ENCODE measurements at regions not wholly inside any gene's neighbourhood (a gene's known extent, or its start where the extent isn't known, plus 50 kb on each side); places are given as distances from the start of the nearest gene placed in this dataset.

GRCh38 chr7:130887957-130888371 lies 154.0 kb upstream of the KLF14 start:
- TF ChIP-seq CTCF (optimal IDR thresholded peaks at IDR 0.05 in 1 of 3, IDR thresholded peaks at IDR 0.05 in 1 of 3, conservative IDR thresholded peaks at IDR 0.05 in 1 of 3; ENCODE audit: extremely low read depth in 1 of 3, insufficient read depth in 2 of 3, low read length in 3 of 3) = no peak
- no peak for TF ChIP-seq EZH2 (IDR thresholded peaks at IDR 0.05; ENCODE audit: low read length)

Measured in keratinocyte (primary cell).